Esophagus muscularis mucosa (tissue), 4 donors: ENCODE measurements at regions not wholly inside any gene's neighbourhood (a gene's known extent, or its start where the extent isn't known, plus 50 kb on each side); places are given as distances from the start of the nearest gene placed in this dataset.

Source experiments
- DNase-seq: peaks from one replicate; pipeline ENCODE4 v3.0.0-alpha.2; 2017; ENCODE audit errors: extremely low spot score
- H3K27ac ChIP-seq, 4 donors: fragments of 200-600 bp; sonication (generic); replicated peaks in 1 of 4; 1 replicate in 3 of 4; 2 replicates in 1 of 4; pipeline ENCODE4 v1.5.1; 2016 to 2019; ENCODE audit warnings: mild to moderate bottlenecking in 1 of 4
- H3K27me3 ChIP-seq, 4 donors: fragments of 200-600 bp; sonication (generic); one replicate each; pipeline versions ENCODE4 v1.5.1 to v1.6.0; 2016 to 2019
- H3K36me3 ChIP-seq, 4 donors: fragments of 200-600 bp; sonication (generic); one replicate each; pipeline ENCODE4 v1.5.1; 2016 to 2019
- H3K4me1 ChIP-seq, 4 donors: fragments of 200-600 bp; sonication (generic); one replicate each; pipeline ENCODE4 v1.5.1; 2016 to 2019
- H3K4me3 ChIP-seq, 4 donors: fragments of 200-600 bp; sonication (generic); 1 replicate in 2 of 4; 2 replicates in 2 of 4; pipeline ENCODE4 v1.5.1; 2016 to 2019; ENCODE audit warnings: mild to moderate bottlenecking in 4 of 4, moderate library complexity in 1 of 4
- H3K9me3 ChIP-seq, 4 donors: fragments of 200-600 bp; sonication (generic); 1 replicate in 3 of 4; 2 replicates in 1 of 4; pipeline ENCODE4 v1.5.1; 2016 to 2019
- CTCF ChIP-seq, 3 experiments: fragments of 200-600 bp in 2 of 3; fragments of 450-650 bp in 1 of 3; sonication (generic) in 2 of 3; IDR thresholded peaks; one replicate each; pipeline ENCODE4 v1.5.1; 2017 to 2019; ENCODE audit warnings: antibody characterized with exemption in 3 of 3, mild to moderate bottlenecking in 2 of 3, moderate library complexity in 1 of 3
- EP300 ChIP-seq: sonication (generic); formaldehyde crosslinking; IDR thresholded peaks from one replicate; pipeline ENCODE4 v1.6.1; 2017; ENCODE audit warnings: antibody characterized with exemption
- POLR2A ChIP-seq: fragments of 450-650 bp; IDR thresholded peaks from one replicate; pipeline ENCODE4 v1.6.1; 2017; ENCODE audit warnings: antibody characterized with exemption, moderate library complexity, mild to moderate bottlenecking, low read depth
- POLR2AphosphoS5 ChIP-seq, 2 donors: sonication (generic); formaldehyde crosslinking; IDR thresholded peaks; one replicate each; pipeline ENCODE4 v1.6.1; 2017; ENCODE audit warnings: antibody characterized with exemption in 2 of 2
- WGBS: methylation state at CpG from one replicate; pipeline ENCODE4 v1.1.5; 2018; 5-methylcytosine and 5-hydroxymethylcytosine counted together
- intact Hi-C: fragments of 100-400 bp; cut with DNase I; formaldehyde crosslinking; loops from one replicate; pipeline ENCODE4 v1.15.1; 2023

DNA sequence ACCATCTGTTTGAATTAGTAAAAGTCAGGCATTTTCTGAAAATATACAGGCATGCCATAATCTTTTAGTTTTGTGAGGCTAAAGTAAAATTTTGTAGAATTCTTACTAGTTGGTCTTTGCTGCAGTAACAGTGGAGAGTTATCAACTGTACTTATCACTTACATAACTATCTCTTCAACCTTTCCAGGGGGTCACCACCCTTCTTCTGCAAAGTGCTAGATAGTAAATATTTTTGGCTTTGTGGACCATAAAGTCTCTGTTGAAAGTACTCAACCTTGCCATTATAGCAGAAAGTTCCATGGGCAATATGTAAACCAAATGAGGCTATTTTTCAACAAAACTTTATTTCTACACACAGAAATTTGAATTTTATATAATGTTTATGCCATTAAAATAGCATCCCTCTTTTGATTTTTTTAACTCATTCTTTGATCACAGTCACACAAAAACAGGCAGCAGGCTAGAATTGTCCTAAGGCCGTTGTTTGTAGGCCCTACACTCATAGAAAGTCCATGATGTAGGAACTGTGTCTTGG is 59.5 kb upstream of the KLF6 start:
- peaks cover 0 to 3% (median 0%) of the 10 kb centered on the region in 4 donors for H3K4me1 ChIP-seq
- 92% methylated on average over 1 of the region's 1 CpG for WGBS
- no peak for DNase-seq
- H3K36me3 ChIP-seq, result no peaks in the 10 kb centered on the region
- H3K4me3 ChIP-seq, result no peak overlapping the region
- H3K27me3 ChIP-seq, result no peaks in the 10 kb centered on the region
- no peaks in the 10 kb centered on the region for H3K9me3 ChIP-seq
- TF ChIP-seq CTCF (IDR thresholded peaks at IDR 0.05), result no peak
- TF ChIP-seq POLR2A, result no peak
- TF ChIP-seq EP300, result no peak
- no peak for TF ChIP-seq POLR2AphosphoS5 (IDR thresholded peaks at IDR 0.05)
- H3K27ac ChIP-seq, result no peak overlapping the region
- intact Hi-C loops, result no loop called here

- no peaks in the 10 kb centered on the region for H3K9me3 ChIP-seq
- no peaks in the 10 kb centered on the region for H3K27me3 ChIP-seq
- TF ChIP-seq POLR2AphosphoS5 (IDR thresholded peaks at IDR 0.05) (no peak), EP300 (no peak), POLR2A (no peak), CTCF (IDR thresholded peaks at IDR 0.05) (no peak)
- intact Hi-C loops, result no loop called here
- no peaks in the 10 kb centered on the region for H3K36me3 ChIP-seq
- H3K4me3 ChIP-seq, result no peak overlapping the region
- H3K4me1 ChIP-seq, result peaks cover 0 to 7% (median 5%) of the 10 kb centered on the region in 4 donors
- no peak overlapping the region for H3K27ac ChIP-seq
- no peak for DNase-seq
- 92% methylated on average over 14 of the region's 14 CpGs for WGBS
These were observed 53.7 kb upstream of the KLF6 start for GRCh38 chr10:3838460-3839437.

- no peak overlapping the region for H3K27ac ChIP-seq
- H3K9me3 ChIP-seq, result no peaks in the 10 kb centered on the region
- 86% methylated on average over 9 of the region's 9 CpGs for WGBS
- TF ChIP-seq CTCF (IDR thresholded peaks at IDR 0.05) (no peak), POLR2A (no peak), EP300 (no peak), POLR2AphosphoS5 (IDR thresholded peaks at IDR 0.05) (no peak)
- intact Hi-C loops, result no loop called here
- no peak for DNase-seq
- H3K36me3 ChIP-seq, result no peaks in the 10 kb centered on the region
- H3K4me3 ChIP-seq, result no peak overlapping the region
- no peaks in the 10 kb centered on the region for H3K27me3 ChIP-seq
- peaks cover 0 to 7% (median 5%) of the 10 kb centered on the region in 4 donors for H3K4me1 ChIP-seq
These were observed 52.8 kb upstream of the KLF6 start for GRCh38 chr10:3837647-3838459.

- Histone ChIP-seq H3K4me3 (no peak overlapping the region), H3K4me1 (peaks cover 7 to 11% (median 7%) of the 10 kb centered on the region in 4 donors), H3K36me3 (no peaks in the 10 kb centered on the region), H3K27ac (no peak overlapping the region), H3K27me3 (no peaks in the 10 kb centered on the region), H3K9me3 (no peaks in the 10 kb centered on the region)
- no peak for TF ChIP-seq POLR2A
- TF ChIP-seq CTCF (IDR thresholded peaks at IDR 0.05), result no peak
- TF ChIP-seq POLR2AphosphoS5 (IDR thresholded peaks at IDR 0.05), result no peak
- no peak for TF ChIP-seq EP300
- WGBS, result 52% methylated on average over 2 of the region's 2 CpGs
- no peak for DNase-seq
- intact Hi-C loops, result no loop called here
These were observed 51.3 kb upstream of the KLF6 start for GRCh38 chr10:3836222-3836820.
